ENCODE measurements at regions not wholly inside any gene's neighbourhood (a gene's known extent, or its start where the extent isn't known, plus 50 kb on each side); places are given as distances from the start of the nearest gene placed in this dataset.
A peak's percentile ranks its signal among the peaks of the same experiment; 100 is the strongest.
"Not testable (repeated sequence)": the region's sequence is repeated elsewhere in the genome, so short reads cannot be mapped to it uniquely, and the experiment has no call there.

GRCh38 chr6:9057937-9058336 lies 622.6 kb upstream of the SLC35B3 start:
- no peak for DNase-seq

- no peak for DNase-seq
Observed at GRCh38 chr6:9056556-9056955, 621.2 kb upstream of the SLC35B3 start.

GRCh38 chr6:9044426-9044825 lies 609.1 kb upstream of the SLC35B3 start:
- DNase-seq = no peak

- DNase-seq = no peak
Observed at GRCh38 chr6:9040718-9041117, 605.4 kb upstream of the SLC35B3 start.

- DNase-seq = no peak
Observed at GRCh38 chr6:9039258-9039657, 603.9 kb upstream of the SLC35B3 start.

GRCh38 chr6:9028086-9028485 lies 592.7 kb upstream of the SLC35B3 start:
- DNase-seq = no peak

GRCh38 chr6:9025796-9026394 lies 590.5 kb upstream of the SLC35B3 start:
- DNase-seq = no peak

- no peak for DNase-seq
Observed at GRCh38 chr6:9025228-9025627, 589.9 kb upstream of the SLC35B3 start.

GRCh38 chr6:9024246-9024645 lies 588.9 kb upstream of the SLC35B3 start:
- not testable (repeated sequence) for DNase-seq

- DNase-seq = no peak
Observed at GRCh38 chr6:9020001-9020400, 584.7 kb upstream of the SLC35B3 start.

- no peak for DNase-seq
Observed at GRCh38 chr6:9009931-9010330, 574.6 kb upstream of the SLC35B3 start.

GRCh38 chr6:9007027-9007426 lies 571.7 kb upstream of the SLC35B3 start:
- DNase-seq = no peak

GRCh38 chr6:9002833-9003232 lies 567.5 kb upstream of the SLC35B3 start:
- no peak for DNase-seq

- no peak for DNase-seq
Observed at GRCh38 chr6:8995156-8995555, 559.8 kb upstream of the SLC35B3 start.

GRCh38 chr6:8993111-8993510 lies 557.8 kb upstream of the SLC35B3 start:
- no peak for DNase-seq

GRCh38 chr6:8991844-8992243 lies 556.5 kb upstream of the SLC35B3 start:
- no peak for DNase-seq

- DNase-seq = no peak
Observed at GRCh38 chr6:8990075-8990474, 554.7 kb upstream of the SLC35B3 start.

GRCh38 chr6:8983202-8983688 lies 547.9 kb upstream of the SLC35B3 start:
- DNase-seq = peak; percentile 78

- DNase-seq = no peak
Observed at GRCh38 chr6:8982668-8983067, 547.3 kb upstream of the SLC35B3 start.

GRCh38 chr6:8973395-8973794 lies 538.0 kb upstream of the SLC35B3 start:
- no peak for DNase-seq

GRCh38 chr6:8969747-8970146 lies 534.4 kb upstream of the SLC35B3 start:
- DNase-seq = no peak

- no peak for DNase-seq
Observed at GRCh38 chr6:8958894-8959511, 523.7 kb upstream of the SLC35B3 start.

GRCh38 chr6:8953310-8953709 lies 518.0 kb upstream of the SLC35B3 start:
- no peak for DNase-seq

- DNase-seq = no peak
Observed at GRCh38 chr6:8948733-8949132, 513.4 kb upstream of the SLC35B3 start.

GRCh38 chr6:8947900-8948299 lies 512.6 kb upstream of the SLC35B3 start:
- DNase-seq = no peak

Measured in islet precursor cell (in vitro differentiated cells).